ENCODE measurements at regions not wholly inside any gene's neighbourhood (a gene's known extent, or its start where the extent isn't known, plus 50 kb on each side); places are given as distances from the start of the nearest gene placed in this dataset.

- no peak for TF ChIP-seq CTCF (IDR thresholded peaks at IDR 0.05)
- TF ChIP-seq POLR2A (IDR thresholded peaks at IDR 0.05), result no peak
These were observed 208.7 kb upstream of the FOXN3 start for GRCh38 chr14:89625731-89626232.

All from heart left ventricle (tissue), 13 donors.